Stimulated activated CD4-positive, alpha-beta T cell treated with anti-CD3 and anti-CD28 coated beads, Interleukin-15, amount 100 ng/mL, for 24 hours (primary cell): ENCODE measurements at regions not wholly inside any gene's neighbourhood (a gene's known extent, or its start where the extent isn't known, plus 50 kb on each side); places are given as distances from the start of the nearest gene placed in this dataset.

ENCODE experiments used
- DNase-seq: peaks from one replicate; pipeline ENCODE4 v3.0.0-alpha.2; 2020

GRCh38 chr3:22334996-22335395 is 584.0 kb upstream of the ZNF385D start:
- DNase-seq: no peak

GRCh38 chr3:22349215-22349851 is 598.3 kb upstream of the ZNF385D start:
- DNase-seq: no peak

- no peak for DNase-seq
These were observed 600.8 kb upstream of the ZNF385D start for GRCh38 chr3:22351806-22352205.

- DNase-seq: no peak
These were observed 602.1 kb upstream of the ZNF385D start for GRCh38 chr3:22353126-22353525.

- no peak for DNase-seq
These were observed 607.3 kb upstream of the ZNF385D start for GRCh38 chr3:22358334-22358733.

GRCh38 chr3:22360164-22360563 is 609.2 kb upstream of the ZNF385D start:
- no peak for DNase-seq

- no peak for DNase-seq
These were observed 610.0 kb upstream of the ZNF385D start for GRCh38 chr3:22360970-22361369.

GRCh38 chr3:22361521-22361920 is 610.5 kb upstream of the ZNF385D start:
- DNase-seq: no peak

- no peak for DNase-seq
These were observed 613.8 kb upstream of the ZNF385D start for GRCh38 chr3:22364851-22365250.

- DNase-seq: no peak
These were observed 615.8 kb upstream of the ZNF385D start for GRCh38 chr3:22366781-22367180.

- DNase-seq: no peak
These were observed 620.0 kb upstream of the ZNF385D start for GRCh38 chr3:22371036-22371435.

- peak; percentile 1 for DNase-seq
These were observed 620.7 kb upstream of the ZNF385D start for GRCh38 chr3:22371607-22372291.

GRCh38 chr3:22372292-22373062 is 621.5 kb upstream of the ZNF385D start:
- no peak for DNase-seq

- DNase-seq: no peak
These were observed 622.2 kb upstream of the ZNF385D start for GRCh38 chr3:22373182-22373581.

- no peak for DNase-seq
These were observed 622.8 kb upstream of the ZNF385D start for GRCh38 chr3:22373827-22374226.

- no peak for DNase-seq
These were observed 626.4 kb upstream of the ZNF385D start for GRCh38 chr3:22377421-22377820.

GRCh38 chr3:22378869-22379268 is 627.9 kb upstream of the ZNF385D start:
- no peak for DNase-seq

GRCh38 chr3:22380253-22380652 is 629.2 kb upstream of the ZNF385D start:
- DNase-seq: no peak

- peak; percentile 7 for DNase-seq
These were observed 630.6 kb upstream of the ZNF385D start for GRCh38 chr3:22381564-22381963.

- DNase-seq: no peak
These were observed 632.3 kb upstream of the ZNF385D start for GRCh38 chr3:22383285-22383684.

- no peak for DNase-seq
These were observed 635.1 kb upstream of the ZNF385D start for GRCh38 chr3:22386107-22386506.

- no peak for DNase-seq
These were observed 641.3 kb upstream of the ZNF385D start for GRCh38 chr3:22392286-22392685.

- no peak for DNase-seq
These were observed 641.8 kb upstream of the ZNF385D start for GRCh38 chr3:22392859-22393258.

- DNase-seq: no peak
These were observed 648.6 kb upstream of the ZNF385D start for GRCh38 chr3:22399566-22399965.
